DND-41 (cell line): ENCODE measurements at regions not wholly inside any gene's neighbourhood (a gene's known extent, or its start where the extent isn't known, plus 50 kb on each side); places are given as distances from the start of the nearest gene placed in this dataset.
"Not testable (repeated sequence)": the region's sequence is repeated elsewhere in the genome, so short reads cannot be mapped to it uniquely, and the experiment has no call there.

Source experiments
- ATAC-seq: fragments of 200-7000 bp; cut with Tn5 transposase; 3 replicates; pipeline ENCODE4 v1.9.1; 2021; ENCODE audit warnings: low read depth; ENCODE audit not compliant: insufficient read depth
- DNase-seq: peaks from one replicate; pipeline ENCODE4 v3.0.0-alpha.2; 2020
- H2AFZ ChIP-seq: 2 replicates; pipeline ENCODE4 v1.6.0; 2012; ENCODE audit warnings: low read depth, low read length
- H3K27ac ChIP-seq: 2 replicates; pipeline ENCODE4 v1.5.1; 2012; ENCODE audit warnings: low read length, inconsistent platforms
- H3K27me3 ChIP-seq: fragments of 200-600 bp; sonication (generic); 2 replicates; pipeline ENCODE4 v1.6.0; 2012; ENCODE audit warnings: low read length, mild to moderate bottlenecking, inconsistent platforms; ENCODE audit not compliant: insufficient read depth, poor library complexity
- H3K36me3 ChIP-seq: 2 replicates; pipeline ENCODE4 v1.5.1; 2012; ENCODE audit warnings: low read length, inconsistent platforms; ENCODE audit not compliant: insufficient read depth
- H3K4me1 ChIP-seq: 2 replicates; pipeline ENCODE4 v1.5.1; 2012; ENCODE audit warnings: mild to moderate bottlenecking, low read length; ENCODE audit not compliant: insufficient read depth
- H3K4me2 ChIP-seq: 2 replicates; pipeline ENCODE4 v1.6.0; 2012; ENCODE audit warnings: mild to moderate bottlenecking, moderate library complexity, low read length, inconsistent platforms; ENCODE audit not compliant: insufficient read depth
- H3K4me3 ChIP-seq, 2 experiments: fragments of 200-600 bp in 1 of 2; shearing (Covaris generic) in 1 of 2; 2 replicates each; pipeline ENCODE4 v1.5.1; 2012 to 2016; ENCODE audit warnings: inconsistent platforms in 2 of 2, low read length in 2 of 2, mild to moderate bottlenecking in 2 of 2, low read depth in 1 of 2, moderate library complexity in 1 of 2
- H3K79me2 ChIP-seq: 2 replicates; pipeline ENCODE4 v1.6.0; 2012; ENCODE audit warnings: low read length, inconsistent platforms; ENCODE audit not compliant: insufficient read depth
- H3K9ac ChIP-seq: 2 replicates; pipeline ENCODE4 v1.6.0; 2012; ENCODE audit warnings: low read depth, mild to moderate bottlenecking, inconsistent platforms, low read length, moderate library complexity
- H3K9me3 ChIP-seq: 2 replicates; pipeline ENCODE4 v1.5.1; 2012; ENCODE audit warnings: low read length, moderate library complexity, mild to moderate bottlenecking, inconsistent platforms; ENCODE audit not compliant: insufficient read depth, severe bottlenecking
- H4K20me1 ChIP-seq: 2 replicates; pipeline ENCODE4 v1.6.0; 2012; ENCODE audit warnings: low read length; ENCODE audit not compliant: insufficient read depth
- CTCF ChIP-seq: IDR thresholded peaks from 2 replicates; pipeline ENCODE4 v1.5.1; 2012; ENCODE audit warnings: borderline replicate concordance, low read length, moderate library complexity, mild to moderate bottlenecking; ENCODE audit not compliant: poor library complexity, severe bottlenecking; ENCODE audit errors: extremely low read depth
- EZH2 ChIP-seq: IDR thresholded peaks from 3 replicates; pipeline ENCODE4 v1.6.1; 2012; ENCODE audit warnings: borderline replicate concordance, low read depth, mild to moderate bottlenecking, moderate library complexity, low read length, inconsistent platforms; ENCODE audit not compliant: severe bottlenecking

- ATAC-seq: no peak
- H3K9me3 ChIP-seq: no peaks in the 10 kb centered on the region
- H3K27ac ChIP-seq: no peak overlapping the region
- H2AFZ ChIP-seq: no peak overlapping the region
- no peaks in the 10 kb centered on the region for H4K20me1 ChIP-seq
- no peaks in the 10 kb centered on the region for H3K36me3 ChIP-seq
- no peaks in the 10 kb centered on the region for H3K27me3 ChIP-seq
- H3K4me1 ChIP-seq: no peaks in the 10 kb centered on the region
- no peak for TF ChIP-seq EZH2
- no peak for TF ChIP-seq CTCF
- no peaks in the 10 kb centered on the region for H3K79me2 ChIP-seq
- no peak overlapping the region for H3K9ac ChIP-seq
- H3K4me2 ChIP-seq: no peak overlapping the region
- no peak for DNase-seq
- H3K4me3 ChIP-seq: no peak overlapping the region
These were observed 132.5 kb upstream of the PRSS3 start for GRCh38 chr9:33662871-33663270.

DNA sequence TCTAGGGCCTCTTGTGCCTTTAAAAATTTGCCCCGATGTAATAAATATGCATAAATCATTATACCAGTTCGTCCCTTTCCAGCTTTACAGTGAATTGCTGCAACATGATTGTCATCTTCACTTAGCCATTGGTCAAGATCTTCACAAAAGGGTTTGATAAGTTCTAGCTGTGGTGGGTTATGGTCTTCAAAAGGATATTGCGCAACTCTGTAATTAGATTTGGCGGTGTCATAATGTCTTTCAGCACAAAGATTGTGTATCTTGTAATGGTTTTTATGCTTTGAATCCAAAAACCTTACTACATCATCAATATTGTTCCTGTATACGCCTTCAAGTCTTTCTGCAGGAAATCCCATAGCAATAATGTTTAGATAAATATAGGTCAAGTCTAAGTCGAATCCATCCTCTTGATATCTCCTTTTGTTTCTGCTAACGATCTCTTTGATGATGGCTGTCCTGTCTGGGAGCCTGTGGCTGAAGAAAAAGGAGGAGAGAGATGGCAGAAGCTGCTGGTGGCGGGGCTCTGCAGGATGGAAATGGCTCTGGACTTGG lies 119.1 kb upstream of the PRSS3 start:
- H3K4me2 ChIP-seq, H4K20me1 ChIP-seq, H3K36me3 ChIP-seq, ATAC-seq, H3K4me3 ChIP-seq, H2AFZ ChIP-seq, H3K27ac ChIP-seq, H3K4me1 ChIP-seq, H3K9ac ChIP-seq, H3K27me3 ChIP-seq, H3K9me3 ChIP-seq, DNase-seq, H3K79me2 ChIP-seq: not testable (repeated sequence)

DNA sequence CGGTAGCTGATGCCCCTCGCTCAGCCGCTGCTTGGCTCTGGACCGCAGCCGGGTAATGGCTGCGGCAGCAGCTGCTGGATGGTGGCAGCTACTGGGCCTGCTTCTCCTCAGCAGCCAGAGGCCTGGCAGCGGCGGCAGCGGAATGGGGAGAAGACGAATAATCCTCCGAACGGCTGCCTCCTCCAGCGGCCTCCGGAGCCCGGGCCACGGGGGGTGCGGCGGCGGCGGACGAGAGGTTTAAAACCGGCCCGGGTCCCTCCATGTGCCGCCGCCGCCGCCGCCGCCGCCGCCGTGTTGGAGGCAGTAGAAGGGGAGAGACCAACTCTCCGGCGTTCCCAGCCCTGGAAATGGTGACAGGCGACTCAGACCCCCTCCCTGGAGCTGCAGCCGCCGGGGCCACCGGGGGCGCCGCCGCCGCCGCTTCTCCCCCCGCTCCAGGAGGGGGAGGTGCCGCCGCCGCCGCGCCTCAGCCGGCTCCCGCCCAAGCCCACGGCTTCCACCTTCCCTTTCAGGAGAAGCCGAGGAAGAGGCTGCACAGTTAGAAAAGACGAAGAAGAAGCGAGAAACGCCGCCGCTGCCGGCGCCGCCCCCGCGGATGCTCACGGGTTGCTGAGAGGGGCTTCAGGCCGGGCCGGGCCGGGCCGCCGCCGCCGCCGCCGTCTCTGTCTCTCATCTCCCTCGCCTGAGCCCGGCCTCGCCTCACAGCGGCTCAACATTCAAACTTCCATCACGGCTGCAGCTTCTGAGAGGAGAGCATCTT lies 118.4 kb upstream of the PRSS3 start:
- H3K36me3 ChIP-seq: no peaks in the 10 kb centered on the region
- H3K9me3 ChIP-seq: no peaks in the 10 kb centered on the region
- no peaks in the 10 kb centered on the region for H3K4me1 ChIP-seq
- no peaks in the 10 kb centered on the region for H4K20me1 ChIP-seq
- no peak overlapping the region for H3K4me2 ChIP-seq
- no peaks in the 10 kb centered on the region for H3K79me2 ChIP-seq
- ATAC-seq: peak; percentile 44; the same call in 2 of the 3 replicates
- no peak overlapping the region for H3K9ac ChIP-seq
- H3K27ac ChIP-seq: no peak overlapping the region
- TF ChIP-seq EZH2 (no peak), CTCF (no peak)
- no peak for DNase-seq
- H2AFZ ChIP-seq: no peak overlapping the region
- H3K27me3 ChIP-seq: no peaks in the 10 kb centered on the region
- H3K4me3 ChIP-seq: no peak overlapping the region

GRCh38 chr9:33677506-33677809 lies 117.9 kb upstream of the PRSS3 start:
- Histone ChIP-seq H3K9me3 (no peaks in the 10 kb centered on the region), H3K4me2 (no peak overlapping the region), H3K4me1 (no peaks in the 10 kb centered on the region), H3K79me2 (no peaks in the 10 kb centered on the region), H3K4me3 (no peak overlapping the region), H3K9ac (no peak overlapping the region), H2AFZ (no peak overlapping the region), H3K36me3 (no peaks in the 10 kb centered on the region), H4K20me1 (no peaks in the 10 kb centered on the region), H3K27ac (no peak overlapping the region), H3K27me3 (peaks cover 5% of the 10 kb centered on the region)
- TF ChIP-seq CTCF: no peak
- no peak for TF ChIP-seq EZH2
- DNase-seq (no peak), ATAC-seq (no peak)
